Spleen (tissue), 11 donors: ENCODE measurements at regions not wholly inside any gene's neighbourhood (a gene's known extent, or its start where the extent isn't known, plus 50 kb on each side); places are given as distances from the start of the nearest gene placed in this dataset.

Experiments used
- DNase-seq: peaks from one replicate; pipeline ENCODE4 v3.0.0-alpha.2; 2020
- H3K27ac ChIP-seq, 8 donors: fragments of 200-600 bp; sonication (generic) in 7 of 8; 1 replicate in 4 of 8; 2 replicates in 4 of 8; pipeline versions ENCODE4 v1.5.0 to v1.8.0; 2016 to 2021; ENCODE audit warnings: inconsistent platforms in 4 of 8, mild to moderate bottlenecking in 4 of 8, moderate library complexity in 1 of 8
- H3K27me3 ChIP-seq, 7 donors: fragments of 200-600 bp; sonication (generic) in 6 of 7; replicated peaks in 1 of 7; 1 replicate in 4 of 7; 2 replicates in 3 of 7; pipeline versions ENCODE4 v1.5.0 to v1.8.0; 2016 to 2021; ENCODE audit warnings: inconsistent platforms in 3 of 7, mild to moderate bottlenecking in 1 of 7
- H3K36me3 ChIP-seq, 6 donors: fragments of 200-600 bp; sonication (generic) in 5 of 6; 1 replicate in 4 of 6; 2 replicates in 2 of 6; pipeline versions ENCODE4 v1.5.0 to v1.8.0; 2016 to 2021; ENCODE audit warnings: inconsistent platforms in 2 of 6
- H3K4me1 ChIP-seq, 6 donors: fragments of 200-600 bp; sonication (generic) in 5 of 6; 1 replicate in 3 of 6; 2 replicates in 3 of 6; pipeline versions ENCODE4 v1.5.0 to v1.8.0; 2016 to 2021; ENCODE audit warnings: inconsistent platforms in 3 of 6
- H3K4me3 ChIP-seq, 8 donors: fragments of 200-600 bp; sonication (generic) in 7 of 8; 1 replicate in 4 of 8; 2 replicates in 4 of 8; pipeline versions ENCODE4 v1.5.0 to v1.8.0; 2016 to 2021; ENCODE audit warnings: inconsistent platforms in 4 of 8, mild to moderate bottlenecking in 4 of 8, moderate library complexity in 2 of 8
- H3K9me3 ChIP-seq, 8 donors: fragments of 200-600 bp; sonication (generic) in 7 of 8; 1 replicate in 4 of 8; 2 replicates in 4 of 8; pipeline versions ENCODE4 v1.5.0 to v1.8.0; 2016 to 2021; ENCODE audit warnings: inconsistent platforms in 4 of 8
- POLR2A ChIP-seq, 3 donors: fragments of 450-650 bp; IDR thresholded peaks; one replicate each; pipeline ENCODE4 v1.5.1; 2017; ENCODE audit warnings: antibody characterized with exemption in 3 of 3, mild to moderate bottlenecking in 1 of 3
- POLR2AphosphoS5 ChIP-seq, 3 donors: sonication (generic); formaldehyde crosslinking; IDR thresholded peaks; one replicate each; pipeline ENCODE4 v1.5.1; 2017; ENCODE audit warnings: antibody characterized with exemption in 3 of 3
- WGBS, 5 donors: extraction: QIAGEN DNeasy Blood & Tissue Kit in 3 of 5; methylation state at CpG; one replicate each; pipeline versions ENCODE4 v1.1.5 to v1.1.7; 2013 to 2018; 5-methylcytosine and 5-hydroxymethylcytosine counted together
- intact Hi-C: fragments of 100-400 bp; cut with DNase I; formaldehyde crosslinking; loops from one replicate; pipeline ENCODE4 v1.15.0; 2023; ENCODE audit warnings: low total_unique reads
- TF ChIP-seq, protein P1 (sequence below), 11 experiments: fragments of 200-600 bp in 7 of 11; fragments of 450-650 bp in 4 of 11; sonication (generic) in 4 of 11; IDR thresholded peaks in 8 of 11; conservative IDR thresholded peaks in 3 of 11; 1 replicate in 7 of 11; 2 replicates in 4 of 11; pipeline versions ENCODE4 v1.4.0 to v1.8.0; 2016 to 2021; ENCODE audit warnings: antibody characterized with exemption in 11 of 11, inconsistent platforms in 4 of 11, mild to moderate bottlenecking in 1 of 11
- donor health status: healthy with polysubstance abuse.
- donor health status: DM: no; HTN: no; CAD: no; lungs with moderate emphysema.
- donor health status: DM: no; HTN: no; CAD: no.
- donor health status: Bipolar disorder and iron deficiency.
- donor health status: healthy.
- donor health status: DM: no; HTN: no; CAD: no.
- donor health status: DM: yes; HTN: yes; CAD: no.

DNA sequence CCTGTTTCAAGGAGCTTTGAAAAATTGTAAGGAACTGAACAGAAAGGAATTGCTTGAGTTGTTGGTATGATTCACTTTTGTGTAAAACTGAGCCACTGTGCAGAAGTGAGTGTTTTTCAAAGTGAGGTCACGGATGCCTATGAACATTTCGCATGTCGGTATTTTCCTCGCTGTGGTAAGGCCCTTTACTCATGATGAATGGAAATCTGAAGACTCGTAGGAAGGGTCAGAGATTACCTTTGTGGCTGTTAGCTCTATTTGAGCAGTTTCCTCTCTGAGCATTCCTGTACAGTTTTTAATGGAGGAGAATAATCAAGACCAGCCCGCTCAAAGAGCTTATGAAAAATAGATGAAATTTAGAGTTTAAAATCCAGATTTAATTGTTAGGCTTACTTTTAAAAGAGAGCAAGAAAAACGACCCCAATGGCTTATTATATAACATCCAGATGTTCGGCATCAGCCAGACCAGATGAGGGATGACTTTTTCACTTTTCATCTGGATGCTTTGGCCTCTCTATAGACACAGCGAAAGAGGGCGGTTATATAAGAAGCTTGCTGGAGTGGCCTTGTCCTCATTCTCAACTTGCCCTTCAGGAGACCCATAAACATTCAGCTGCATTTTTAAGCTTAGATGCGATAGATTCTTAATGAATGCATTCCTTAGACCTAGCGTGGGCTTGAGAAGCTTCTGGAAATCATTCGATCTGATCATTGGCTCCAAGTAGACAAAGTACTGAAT lies 99.5 kb downstream of the CD83 start:
- peak overlapping the region in 3 of 8 donors; percentile 32 to 63 (median 54) for H3K27ac ChIP-seq
- DNase-seq = no peak
- no peaks in the 10 kb centered on the region for H3K36me3 ChIP-seq
- H3K27me3 ChIP-seq = no peaks in the 10 kb centered on the region
- H3K4me3 ChIP-seq = no peak overlapping the region
- intact Hi-C loops = no loop called here
- no peaks in the 10 kb centered on the region for H3K9me3 ChIP-seq
- WGBS, 5 donors = 87 to 91% (median 89%) methylated on average over 13 of the region's 13 CpGs
- peaks cover 0 to 23% (median 10%) of the 10 kb centered on the region in 6 donors for H3K4me1 ChIP-seq
- TF ChIP-seq, protein P1, sequence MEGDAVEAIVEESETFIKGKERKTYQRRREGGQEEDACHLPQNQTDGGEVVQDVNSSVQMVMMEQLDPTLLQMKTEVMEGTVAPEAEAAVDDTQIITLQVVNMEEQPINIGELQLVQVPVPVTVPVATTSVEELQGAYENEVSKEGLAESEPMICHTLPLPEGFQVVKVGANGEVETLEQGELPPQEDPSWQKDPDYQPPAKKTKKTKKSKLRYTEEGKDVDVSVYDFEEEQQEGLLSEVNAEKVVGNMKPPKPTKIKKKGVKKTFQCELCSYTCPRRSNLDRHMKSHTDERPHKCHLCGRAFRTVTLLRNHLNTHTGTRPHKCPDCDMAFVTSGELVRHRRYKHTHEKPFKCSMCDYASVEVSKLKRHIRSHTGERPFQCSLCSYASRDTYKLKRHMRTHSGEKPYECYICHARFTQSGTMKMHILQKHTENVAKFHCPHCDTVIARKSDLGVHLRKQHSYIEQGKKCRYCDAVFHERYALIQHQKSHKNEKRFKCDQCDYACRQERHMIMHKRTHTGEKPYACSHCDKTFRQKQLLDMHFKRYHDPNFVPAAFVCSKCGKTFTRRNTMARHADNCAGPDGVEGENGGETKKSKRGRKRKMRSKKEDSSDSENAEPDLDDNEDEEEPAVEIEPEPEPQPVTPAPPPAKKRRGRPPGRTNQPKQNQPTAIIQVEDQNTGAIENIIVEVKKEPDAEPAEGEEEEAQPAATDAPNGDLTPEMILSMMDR (IDR thresholded peaks at IDR 0.05 in 8 of 11, conservative IDR thresholded peaks at IDR 0.05 in 3 of 11) = no peak
- TF ChIP-seq POLR2A (IDR thresholded peaks at IDR 0.05) (no peak), POLR2AphosphoS5 (IDR thresholded peaks at IDR 0.05) (no peak)

DNA sequence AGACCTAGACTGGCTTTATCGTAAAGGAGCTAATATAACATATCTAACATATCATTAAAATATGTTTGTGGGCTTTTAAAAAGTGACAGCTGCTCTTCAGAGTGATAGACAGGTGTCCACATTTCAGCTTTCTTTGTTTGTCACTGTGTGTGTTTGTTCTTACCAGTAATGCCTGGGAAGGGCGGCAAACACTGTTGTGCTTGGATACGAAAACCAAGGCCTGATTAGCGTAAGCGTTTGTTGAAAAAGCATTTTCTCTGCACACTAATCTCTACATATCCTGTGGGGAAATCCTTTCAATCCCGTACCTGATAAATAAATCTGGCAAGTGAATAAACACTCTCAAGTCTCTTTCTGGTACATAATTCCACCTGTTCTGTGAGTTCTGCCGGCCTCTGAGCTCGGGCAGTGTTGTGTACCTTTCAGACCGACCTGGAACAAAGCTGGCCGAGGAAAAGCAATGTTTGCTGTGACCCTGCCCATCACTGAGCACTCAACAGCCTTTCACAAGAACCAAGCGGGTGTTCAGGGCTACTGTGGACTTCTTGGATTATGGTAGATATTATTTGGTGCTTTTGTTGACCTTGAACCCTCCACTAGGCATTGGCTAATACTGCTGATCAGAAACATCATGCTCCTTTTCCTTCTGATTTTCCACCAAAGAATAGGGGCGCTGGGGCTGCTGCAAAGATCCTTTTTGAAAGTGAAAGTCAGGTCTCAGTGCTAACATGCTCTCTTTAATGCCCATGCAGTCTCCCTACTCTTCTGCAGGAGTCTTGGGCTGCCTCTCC lies 100.4 kb downstream of the CD83 start:
- DNase-seq = no peak
- Histone ChIP-seq H3K4me3 (peak overlapping the region in 3 of 8 donors; percentile 4 to 24 (median 18)), H3K27ac (peak overlapping the region in 5 of 8 donors; percentile 16 to 63 (median 49)), H3K4me1 (peaks cover 0 to 15% (median 7%) of the 10 kb centered on the region in 6 donors), H3K36me3 (no peaks in the 10 kb centered on the region), H3K9me3 (no peaks in the 10 kb centered on the region), H3K27me3 (no peaks in the 10 kb centered on the region)
- intact Hi-C loops = no loop called here
- TF ChIP-seq POLR2AphosphoS5 (IDR thresholded peaks at IDR 0.05) = no peak
- no peak for TF ChIP-seq POLR2A (IDR thresholded peaks at IDR 0.05)
- TF ChIP-seq, protein P1 (IDR thresholded peaks at IDR 0.05 in 8 of 11, conservative IDR thresholded peaks at IDR 0.05 in 3 of 11) = no peak
- WGBS, 5 donors = 70 to 80% (median 76%) methylated on average over 12 of the region's 12 CpGs

DNA sequence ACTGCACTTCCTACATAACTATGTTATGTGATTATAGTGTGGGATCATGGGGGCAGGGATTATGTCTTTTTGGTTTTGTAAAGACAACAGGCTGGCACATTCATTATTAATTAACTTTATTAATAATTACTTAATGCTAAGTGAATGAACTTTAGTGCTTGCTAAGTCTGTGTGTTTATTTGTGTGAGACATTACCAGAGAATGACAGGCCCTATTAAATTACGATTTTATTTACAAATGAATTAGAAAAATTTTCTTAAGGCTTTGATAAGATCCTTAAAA lies 100.9 kb downstream of the CD83 start:
- Histone ChIP-seq H3K27me3 (no peaks in the 10 kb centered on the region), H3K4me3 (peak overlapping the region in 1 of 8 donors; percentile 4), H3K27ac (peak overlapping the region in 1 of 8 donors; percentile 32), H3K36me3 (no peaks in the 10 kb centered on the region), H3K4me1 (peaks cover 0 to 15% (median 7%) of the 10 kb centered on the region in 6 donors), H3K9me3 (no peaks in the 10 kb centered on the region)
- no peak for DNase-seq
- intact Hi-C loops = no loop called here
- TF ChIP-seq POLR2A (IDR thresholded peaks at IDR 0.05) (no peak), POLR2AphosphoS5 (IDR thresholded peaks at IDR 0.05) (no peak)
- TF ChIP-seq, protein P1 (IDR thresholded peaks at IDR 0.05 in 8 of 11, conservative IDR thresholded peaks at IDR 0.05 in 3 of 11) = no peak
- WGBS, 5 donors = 80 to 100% (median 84%) methylated on average over 1 of the region's 1 CpG
